Gastroesophageal sphincter (tissue), 4 donors: ENCODE measurements at regions not wholly inside any gene's neighbourhood (a gene's known extent, or its start where the extent isn't known, plus 50 kb on each side); places are given as distances from the start of the nearest gene placed in this dataset.
A peak's percentile ranks its signal among the peaks of the same experiment; 100 is the strongest.

Experiments used
- ATAC-seq: fragments of 150-250 bp; one replicate; pipeline ENCODE4 v1.9.1; 2016; ENCODE audit warnings: mild to moderate bottlenecking, moderate library complexity
- H3K27ac ChIP-seq, 4 donors: fragments of 200-600 bp; sonication (generic) in 3 of 4; 1 replicate in 3 of 4; 2 replicates in 1 of 4; pipeline ENCODE4 v1.5.1; 2016 to 2019
- H3K27me3 ChIP-seq: fragments of 200-600 bp; sonication (generic); one replicate; pipeline ENCODE4 v1.5.1; 2019
- H3K36me3 ChIP-seq, 2 donors: fragments of 200-600 bp; sonication (generic); one replicate each; pipeline ENCODE4 v1.5.1; 2019; ENCODE audit warnings: control low read depth in 1 of 2
- H3K4me1 ChIP-seq, 3 donors: fragments of 200-600 bp; sonication (generic); 1 replicate in 2 of 3; 2 replicates in 1 of 3; pipeline ENCODE4 v1.5.1; 2016 to 2019; ENCODE audit warnings: control low read depth in 2 of 3
- H3K4me3 ChIP-seq, 2 donors: fragments of 200-600 bp; sonication (generic); one replicate each; pipeline ENCODE4 v1.5.1; 2019; ENCODE audit warnings: mild to moderate bottlenecking in 1 of 2, moderate library complexity in 1 of 2
- H3K9me3 ChIP-seq, 3 donors: fragments of 200-600 bp; sonication (generic); one replicate each; pipeline ENCODE4 v1.5.1; 2017 to 2019; ENCODE audit warnings: control low read depth in 2 of 3
- EP300 ChIP-seq: sonication (generic); formaldehyde crosslinking; IDR thresholded peaks from one replicate; pipeline ENCODE4 v1.6.1; 2017; ENCODE audit warnings: antibody characterized with exemption, mild to moderate bottlenecking
- POLR2A ChIP-seq, 2 donors: fragments of 450-650 bp; IDR thresholded peaks; one replicate each; pipeline ENCODE4 v1.6.1; 2017; ENCODE audit warnings: antibody characterized with exemption in 2 of 2, mild to moderate bottlenecking in 2 of 2, moderate library complexity in 1 of 2
- POLR2AphosphoS5 ChIP-seq: sonication (generic); formaldehyde crosslinking; IDR thresholded peaks from one replicate; pipeline ENCODE4 v1.6.1; 2017; ENCODE audit warnings: antibody characterized with exemption
- WGBS, 2 donors: methylation state at CpG; one replicate each; pipeline ENCODE4 v1.1.5; 2018; ENCODE audit warnings: low coverage in 1 of 2; 5-methylcytosine and 5-hydroxymethylcytosine counted together
- TF ChIP-seq, protein P1 (sequence below), 4 experiments: fragments of 200-600 bp in 2 of 4; fragments of 450-650 bp in 2 of 4; sonication (generic) in 1 of 4; IDR thresholded peaks; one replicate each; pipeline ENCODE4 v1.5.1; 2017 to 2019; ENCODE audit warnings: antibody characterized with exemption in 4 of 4, mild to moderate bottlenecking in 2 of 4, moderate library complexity in 2 of 4

DNA sequence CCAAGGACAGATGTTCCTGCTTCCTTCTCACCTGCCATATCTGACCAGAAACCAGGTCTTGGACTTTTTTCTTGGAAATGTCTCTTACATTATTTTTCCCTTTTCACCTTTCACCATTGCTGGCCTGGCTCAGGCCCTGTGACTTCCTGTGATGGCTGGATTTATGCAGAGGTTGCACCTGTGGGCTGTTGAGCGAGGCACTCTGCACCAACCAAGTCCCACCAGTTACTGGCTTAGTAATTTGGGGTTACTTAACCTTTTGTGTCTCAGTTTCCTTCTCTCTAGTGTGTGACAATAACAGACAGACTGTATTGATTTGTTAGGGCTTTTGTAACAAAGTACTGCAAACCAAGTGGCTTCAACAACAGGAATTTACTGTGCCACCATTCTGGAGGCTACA lies 110.0 kb downstream of the INSIG2 start:
- ATAC-seq: no peak

DNA sequence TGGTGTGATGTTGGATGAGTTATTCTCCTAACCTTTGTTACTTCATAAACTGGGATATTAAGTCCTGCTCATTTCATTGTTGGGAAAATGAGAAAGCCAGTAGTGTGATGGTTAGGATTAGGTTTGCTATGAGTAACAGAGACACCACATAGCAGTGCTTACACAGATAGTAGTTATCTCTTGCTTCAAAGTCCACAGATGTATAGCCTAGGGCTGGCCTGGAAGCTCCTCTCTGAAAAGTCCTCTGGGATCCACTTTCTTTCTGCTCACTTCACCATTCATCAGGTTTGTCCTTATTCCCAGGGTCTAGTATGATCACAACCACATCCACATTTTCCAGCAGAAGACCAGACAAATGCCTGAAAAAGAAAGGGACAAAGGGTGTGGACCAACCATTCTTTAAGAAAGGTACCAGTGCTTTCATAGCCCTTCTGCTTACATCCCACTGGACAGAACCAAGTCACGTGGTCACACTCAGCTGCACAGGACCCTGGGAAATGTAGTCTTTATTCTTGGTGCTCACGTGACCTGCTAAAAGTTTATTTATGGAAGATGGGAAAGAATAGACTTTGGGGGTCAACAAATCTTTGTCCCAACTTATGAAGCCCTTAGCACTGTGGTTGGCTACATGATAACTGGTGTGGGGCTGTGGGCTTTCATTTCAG lies 108.9 kb downstream of the INSIG2 start:
- TF ChIP-seq, protein P1, sequence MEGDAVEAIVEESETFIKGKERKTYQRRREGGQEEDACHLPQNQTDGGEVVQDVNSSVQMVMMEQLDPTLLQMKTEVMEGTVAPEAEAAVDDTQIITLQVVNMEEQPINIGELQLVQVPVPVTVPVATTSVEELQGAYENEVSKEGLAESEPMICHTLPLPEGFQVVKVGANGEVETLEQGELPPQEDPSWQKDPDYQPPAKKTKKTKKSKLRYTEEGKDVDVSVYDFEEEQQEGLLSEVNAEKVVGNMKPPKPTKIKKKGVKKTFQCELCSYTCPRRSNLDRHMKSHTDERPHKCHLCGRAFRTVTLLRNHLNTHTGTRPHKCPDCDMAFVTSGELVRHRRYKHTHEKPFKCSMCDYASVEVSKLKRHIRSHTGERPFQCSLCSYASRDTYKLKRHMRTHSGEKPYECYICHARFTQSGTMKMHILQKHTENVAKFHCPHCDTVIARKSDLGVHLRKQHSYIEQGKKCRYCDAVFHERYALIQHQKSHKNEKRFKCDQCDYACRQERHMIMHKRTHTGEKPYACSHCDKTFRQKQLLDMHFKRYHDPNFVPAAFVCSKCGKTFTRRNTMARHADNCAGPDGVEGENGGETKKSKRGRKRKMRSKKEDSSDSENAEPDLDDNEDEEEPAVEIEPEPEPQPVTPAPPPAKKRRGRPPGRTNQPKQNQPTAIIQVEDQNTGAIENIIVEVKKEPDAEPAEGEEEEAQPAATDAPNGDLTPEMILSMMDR (IDR thresholded peaks at IDR 0.05): no peak
- TF ChIP-seq EP300 (no peak), POLR2AphosphoS5 (no peak), POLR2A (IDR thresholded peaks at IDR 0.05) (no peak)
- H3K36me3 ChIP-seq: no peaks in the 10 kb centered on the region
- H3K4me3 ChIP-seq: no peak overlapping the region
- no peak overlapping the region for H3K27ac ChIP-seq
- H3K27me3 ChIP-seq: peaks cover 11% of the 10 kb centered on the region
- no peaks in the 10 kb centered on the region for H3K9me3 ChIP-seq
- no peak for ATAC-seq
- WGBS, 2 donors: 54% methylated on average over 2 of the region's 2 CpGs; no CpG with 5 or more reads in 1 of the 2 donors
- no peaks in the 10 kb centered on the region for H3K4me1 ChIP-seq

More for the DNA sequence above, 110.0 kb downstream of the INSIG2 start:
- Histone ChIP-seq H3K4me1 (no peaks in the 10 kb centered on the region), H3K36me3 (no peaks in the 10 kb centered on the region), H3K9me3 (no peaks in the 10 kb centered on the region), H3K4me3 (no peak overlapping the region), H3K27me3 (peaks cover 23% of the 10 kb centered on the region), H3K27ac (no peak overlapping the region)
- TF ChIP-seq POLR2AphosphoS5 (no peak), EP300 (no peak), POLR2A (IDR thresholded peaks at IDR 0.05) (no peak)
- TF ChIP-seq, protein P1 (IDR thresholded peaks at IDR 0.05): no peak
- WGBS, 2 donors: 63% methylated on average over 1 of the region's 1 CpG; no CpG with 5 or more reads in 1 of the 2 donors

DNA sequence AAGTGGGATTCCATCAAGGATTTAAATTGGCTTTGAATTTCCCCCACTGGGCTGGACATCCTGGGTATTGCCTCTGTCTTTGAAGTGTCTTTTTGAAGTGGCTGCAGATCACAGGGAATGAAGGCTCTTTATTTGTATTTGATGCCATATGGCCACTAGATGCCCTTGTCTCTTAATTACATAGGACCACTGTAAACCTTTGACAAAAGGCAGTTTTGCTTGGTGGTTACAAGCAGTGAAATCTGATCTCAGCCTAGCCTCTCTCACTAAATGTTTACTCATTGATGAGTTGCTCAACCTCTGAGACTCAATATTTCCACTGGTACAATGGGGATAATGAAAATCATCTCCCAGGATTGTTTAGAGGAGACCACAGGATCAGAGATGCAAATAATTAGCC lies 102.2 kb downstream of the INSIG2 start:
- Histone ChIP-seq H3K4me1 (peaks cover 0 to 9% (median 0%) of the 10 kb centered on the region in 3 donors), H3K9me3 (no peaks in the 10 kb centered on the region), H3K4me3 (no peak overlapping the region), H3K36me3 (no peaks in the 10 kb centered on the region), H3K27ac (no peak overlapping the region), H3K27me3 (no peaks in the 10 kb centered on the region)
- TF ChIP-seq POLR2A (IDR thresholded peaks at IDR 0.05): no peak
- no peak for TF ChIP-seq EP300
- TF ChIP-seq, protein P1 (IDR thresholded peaks at IDR 0.05): no peak
- no peak for TF ChIP-seq POLR2AphosphoS5
- no peak for ATAC-seq

DNA sequence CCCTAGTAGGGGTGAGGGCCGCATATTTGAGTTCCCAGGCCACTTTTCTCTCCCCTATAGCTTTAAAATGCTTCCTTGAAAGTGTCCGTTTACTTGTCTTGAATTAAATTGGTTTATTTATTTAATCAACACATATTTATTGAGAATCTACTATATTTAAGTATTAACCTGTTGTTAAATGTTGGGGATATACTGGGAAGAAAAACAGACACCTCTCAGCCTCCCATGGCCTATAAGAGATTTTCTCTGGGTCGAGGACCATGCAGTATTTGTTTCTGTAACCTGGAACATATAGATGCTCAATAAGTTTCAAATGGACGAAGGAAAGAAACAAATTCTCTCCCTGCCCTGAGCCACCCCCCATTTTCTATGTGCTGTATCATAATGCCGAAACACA lies 98.6 kb downstream of the INSIG2 start:
- TF ChIP-seq POLR2AphosphoS5 (no peak), EP300 (no peak), POLR2A (IDR thresholded peaks at IDR 0.05) (no peak)
- TF ChIP-seq, protein P1 (IDR thresholded peaks at IDR 0.05): no peak
- ATAC-seq: no peak
- Histone ChIP-seq H3K27me3 (no peaks in the 10 kb centered on the region), H3K4me3 (peak overlapping the region; percentile 48 to 68), H3K4me1 (peaks cover 0 to 17% (median 0%) of the 10 kb centered on the region in 3 donors), H3K9me3 (no peaks in the 10 kb centered on the region), H3K27ac (peak overlapping the region; percentile 31 to 87 (median 86)), H3K36me3 (no peaks in the 10 kb centered on the region)
- WGBS, 2 donors: 81 to 85% methylated on average over 2 to 5 of the region's 5 CpGs

DNA sequence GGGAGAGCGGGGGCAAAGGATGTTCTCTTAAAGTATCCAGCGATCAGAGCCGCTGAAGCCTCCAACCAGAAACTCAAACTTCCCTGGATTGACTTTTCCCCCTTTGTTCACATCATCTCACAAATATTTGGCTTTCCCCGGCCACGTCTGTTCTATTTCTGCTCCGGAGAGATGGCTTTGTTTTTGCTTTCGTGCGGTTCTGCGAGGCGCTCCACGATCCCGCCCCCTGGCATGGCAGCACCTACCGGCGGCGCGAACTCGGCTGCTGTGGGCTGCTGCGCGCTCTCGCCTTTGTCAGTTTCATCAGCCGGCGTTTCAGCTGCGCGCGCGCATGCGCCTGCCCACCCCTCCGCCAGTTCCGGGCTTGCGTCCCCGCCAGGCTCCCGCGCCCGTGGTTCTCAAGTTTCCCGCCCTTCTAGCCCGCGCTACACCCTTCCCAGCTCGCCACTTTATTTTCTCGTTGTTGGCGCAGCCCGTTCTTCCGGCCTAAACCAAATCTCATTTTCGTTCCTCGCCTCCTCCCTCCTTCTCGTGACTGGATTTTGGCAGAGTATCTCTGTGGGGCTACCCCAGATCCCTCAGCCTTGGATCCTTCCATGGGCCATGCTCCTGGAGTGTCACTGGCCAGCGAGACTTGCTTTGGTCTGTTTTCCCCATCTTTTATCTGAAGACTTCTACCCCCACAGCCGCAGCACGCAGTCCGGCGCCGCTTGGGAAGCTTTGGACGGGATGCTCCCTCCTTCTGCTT lies 98.0 kb downstream of the INSIG2 start:
- Histone ChIP-seq H3K4me3 (peak overlapping the region; percentile 48 to 68), H3K27ac (peak overlapping the region; percentile 39 to 87 (median 86)), H3K9me3 (no peaks in the 10 kb centered on the region), H3K27me3 (no peaks in the 10 kb centered on the region), H3K36me3 (no peaks in the 10 kb centered on the region), H3K4me1 (peaks cover 0 to 17% (median 0%) of the 10 kb centered on the region in 3 donors)
- TF ChIP-seq POLR2A (IDR thresholded peaks at IDR 0.05) (peak; percentile 22 to 29), POLR2AphosphoS5 (peak; percentile 57), EP300 (no peak)
- TF ChIP-seq, protein P1 (IDR thresholded peaks at IDR 0.05): peak in 1 of 4 experiments; percentile 33
- ATAC-seq: peak; percentile 95
- WGBS, 2 donors: 8 to 13% methylated on average over 5 to 33 of the region's 52 CpGs
